ENCODE measurements at regions not wholly inside any gene's neighbourhood (a gene's known extent, or its start where the extent isn't known, plus 50 kb on each side); places are given as distances from the start of the nearest gene placed in this dataset.

- Histone ChIP-seq H3K4me1 (ENCODE audit: insufficient read depth, low read length) (no peaks in the 10 kb centered on the region), H2BK15ac (ENCODE audit: low read depth, low read length) (no peak overlapping the region), H3K23ac (ENCODE audit: insufficient read length, low read depth, low read length) (no peak overlapping the region), H3K79me2 (ENCODE audit: insufficient read depth, low read length) (no peaks in the 10 kb centered on the region), H3K4ac (ENCODE audit: low read depth, low read length) (no peak overlapping the region), H3K9me3 (ENCODE audit: control insufficient read depth, low read depth, low read length) (no peaks in the 10 kb centered on the region), H3K27ac (ENCODE audit: insufficient read length, low read depth, low read length) (no peak overlapping the region), H2BK12ac (ENCODE audit: insufficient read length, low read depth, low read length) (no peak overlapping the region), H4K20me1 (ENCODE audit: control insufficient read depth, insufficient read depth, insufficient read length) (no peaks in the 10 kb centered on the region), H2BK5ac (ENCODE audit: insufficient read length, low read length) (no peak overlapping the region), H3K14ac (ENCODE audit: insufficient read depth, low read length) (no peak overlapping the region), H2AK5ac (ENCODE audit: insufficient read length, low read length) (no peak overlapping the region), H2AFZ (ENCODE audit: low read length) (no peak overlapping the region), H2BK120ac (ENCODE audit: low read depth, low read length, poor library complexity, severe bottlenecking) (no peak overlapping the region), H3K9ac (ENCODE audit: extremely low read depth, insufficient read length, low read length) (no peak overlapping the region), H3K23me2 (ENCODE audit: insufficient read length, low read depth, low read length, poor library complexity, severe bottlenecking) (no peaks in the 10 kb centered on the region), H3K79me1 (ENCODE audit: insufficient read depth, low read depth, low read length, poor library complexity, severe bottlenecking) (no peaks in the 10 kb centered on the region), H4K5ac (ENCODE audit: insufficient read length, low read depth, low read length) (no peak overlapping the region), H3K27me3 (ENCODE audit: insufficient read depth, low read length) (no peaks in the 10 kb centered on the region), H2BK20ac (ENCODE audit: low read depth, low read length, poor library complexity, severe bottlenecking) (no peak overlapping the region), H3K56ac (ENCODE audit: insufficient read length, low read depth, low read length) (no peak overlapping the region), H3K4me2 (ENCODE audit: insufficient read depth, insufficient read length, low read length) (no peak overlapping the region), H3K18ac (ENCODE audit: insufficient read length, low read depth, low read length) (no peak overlapping the region), H4K91ac (ENCODE audit: insufficient read length, low read depth, low read length) (no peak overlapping the region), H3T11ph (ENCODE audit: low read length) (no peak overlapping the region), H4K8ac (replicated peaks; ENCODE audit: insufficient read length, low read depth, low read length) (no peak overlapping the region)
- no peak for DNase-seq
- WGBS (ENCODE audit: extremely low coverage, insufficient read length, low lambda C conversion rate) = no CpG with 5 or more reads among the region's 3 CpGs
- no peak overlapping the region; a peak in 1 of 7 replicates for H3K27ac Mint-ChIP-seq
- H3K36me3 Mint-ChIP-seq (ENCODE audit: insufficient read depth in 1 of 3, low read depth in 3 of 3) = no peaks in the 10 kb centered on the region
- no peaks in the 10 kb centered on the region for H3K9me3 Mint-ChIP-seq
- H3K4me1 Mint-ChIP-seq = no peaks in the 10 kb centered on the region
- no peak for TF ChIP-seq CTCF (conservative IDR thresholded peaks at IDR 0.05)
- peaks cover 4% of the 10 kb centered on the region for H3K27me3 Mint-ChIP-seq (ENCODE audit: low read depth)
- no peak overlapping the region for H3K4me3 Mint-ChIP-seq
These were observed 58.5 kb upstream of the GPR12 start for GRCh38 chr13:26819046-26819445.
